Liver (tissue), 8 donors: ENCODE measurements at regions not wholly inside any gene's neighbourhood (a gene's known extent, or its start where the extent isn't known, plus 50 kb on each side); places are given as distances from the start of the nearest gene placed in this dataset.

Source experiments
- DNase-seq: peaks from one replicate; pipeline ENCODE4 v3.0.0-alpha.2; 2017; ENCODE audit warnings: low spot score
- H3K27ac ChIP-seq, 2 donors: one replicate each; pipeline ENCODE4 v1.7.0; 2013; ENCODE audit warnings: inconsistent platforms in 2 of 2, low read length in 2 of 2, control low read depth in 1 of 2, low read depth in 1 of 2, mild to moderate bottlenecking in 1 of 2
- H3K27me3 ChIP-seq, 4 donors: one replicate each; pipeline versions ENCODE4 v1.6.1 to v1.7.0; 2013; ENCODE audit warnings: low read length in 3 of 4, inconsistent platforms in 1 of 4, mild to moderate bottlenecking in 1 of 4, moderate library complexity in 1 of 4; ENCODE audit not compliant: control insufficient read depth in 4 of 4, insufficient read depth in 4 of 4
- H3K36me3 ChIP-seq, 4 donors: one replicate each; pipeline versions ENCODE4 v1.6.1 to v1.7.0; 2013; ENCODE audit warnings: low read length in 3 of 4, mild to moderate bottlenecking in 3 of 4, low read depth in 1 of 4, moderate library complexity in 1 of 4; ENCODE audit not compliant: control insufficient read depth in 4 of 4, insufficient read depth in 3 of 4
- H3K4me1 ChIP-seq, 4 donors: one replicate each; pipeline versions ENCODE4 v1.6.1 to v1.7.0; 2013; ENCODE audit warnings: low read length in 3 of 4, mild to moderate bottlenecking in 3 of 4, moderate library complexity in 1 of 4; ENCODE audit not compliant: control insufficient read depth in 4 of 4, insufficient read depth in 4 of 4
- H3K4me3 ChIP-seq, 3 donors: one replicate each; pipeline versions ENCODE4 v1.6.1 to v1.7.0; 2013; ENCODE audit warnings: low read length in 3 of 3, control low read depth in 1 of 3, low read depth in 1 of 3, mild to moderate bottlenecking in 1 of 3
- H3K9ac ChIP-seq, 2 donors: one replicate each; pipeline ENCODE4 v1.7.0; 2013; ENCODE audit warnings: low read length in 2 of 2, mild to moderate bottlenecking in 2 of 2, moderate library complexity in 2 of 2, control low read depth in 1 of 2, low read depth in 1 of 2
- H3K9me3 ChIP-seq, 4 donors: one replicate each; pipeline versions ENCODE4 v1.6.1 to v1.7.0; 2013; ENCODE audit warnings: low read length in 3 of 4; ENCODE audit not compliant: control insufficient read depth in 4 of 4
- ATF3 ChIP-seq: IDR thresholded peaks from 2 replicates; pipeline ENCODE4 v1.6.1; 2016; ENCODE audit warnings: antibody characterized with exemption
- EGR1 ChIP-seq, 2 donors: IDR thresholded peaks; 2 replicates each; pipeline ENCODE4 v1.6.1; 2016 to 2018; ENCODE audit warnings: antibody characterized with exemption in 2 of 2, low read depth in 2 of 2
- FOXA1 ChIP-seq: IDR thresholded peaks from 2 replicates; pipeline ENCODE4 v1.6.1; 2016; ENCODE audit warnings: antibody characterized with exemption
- FOXA2 ChIP-seq: IDR thresholded peaks from 2 replicates; pipeline ENCODE4 v1.6.1; 2016; ENCODE audit warnings: antibody characterized with exemption
- GABPA ChIP-seq, 2 donors: IDR thresholded peaks in 1 of 2; conservative IDR thresholded peaks in 1 of 2; 2 replicates each; pipeline ENCODE4 v1.6.1; 2016; ENCODE audit warnings: antibody characterized with exemption in 2 of 2, mild to moderate bottlenecking in 1 of 2, moderate library complexity in 1 of 2
- HNF4A ChIP-seq, 2 donors: conservative IDR thresholded peaks; 2 replicates each; pipeline ENCODE4 v1.6.1; 2016; ENCODE audit warnings: antibody characterized with exemption in 2 of 2, mild to moderate bottlenecking in 2 of 2
- HNF4G ChIP-seq: IDR thresholded peaks from 2 replicates; pipeline ENCODE4 v1.6.1; 2016; ENCODE audit warnings: antibody characterized with exemption
- JUND ChIP-seq, 2 donors: IDR thresholded peaks; 2 replicates each; pipeline ENCODE4 v1.6.1; 2016; ENCODE audit warnings: antibody characterized with exemption in 2 of 2
- MAX ChIP-seq: IDR thresholded peaks from 2 replicates; pipeline ENCODE4 v1.6.1; 2016; ENCODE audit warnings: antibody characterized with exemption
- NR2F2 ChIP-seq: IDR thresholded peaks from 2 replicates; pipeline ENCODE4 v1.6.1; 2016; ENCODE audit warnings: antibody characterized with exemption
- RAD21 ChIP-seq, 2 donors: IDR thresholded peaks; 2 replicates each; pipeline ENCODE4 v1.6.1; 2016; ENCODE audit warnings: antibody characterized with exemption in 2 of 2, mild to moderate bottlenecking in 2 of 2
- REST ChIP-seq: IDR thresholded peaks from 2 replicates; pipeline ENCODE4 v1.6.1; 2016; ENCODE audit warnings: antibody characterized with exemption, mild to moderate bottlenecking
- RXRA ChIP-seq, 2 donors: IDR thresholded peaks; 2 replicates each; pipeline ENCODE4 v1.6.1; 2017 to 2018; ENCODE audit warnings: antibody characterized with exemption in 2 of 2, mild to moderate bottlenecking in 1 of 2
- SP1 ChIP-seq: IDR thresholded peaks from 2 replicates; pipeline ENCODE4 v1.6.1; 2018; ENCODE audit warnings: antibody characterized with exemption, mild to moderate bottlenecking
- TAF1 ChIP-seq: conservative IDR thresholded peaks from 2 replicates; pipeline ENCODE4 v1.6.1; 2016; ENCODE audit warnings: antibody characterized with exemption, mild to moderate bottlenecking
- YY1 ChIP-seq: IDR thresholded peaks from 2 replicates; pipeline ENCODE4 v1.6.1; 2016; ENCODE audit warnings: antibody characterized with exemption, mild to moderate bottlenecking
- WGBS: extraction: QIAGEN DNeasy Blood & Tissue Kit; methylation state at CpG from one replicate; pipeline ENCODE4 v1.1.7; 2013; 5-methylcytosine and 5-hydroxymethylcytosine counted together
- TF ChIP-seq, protein P1 (sequence below): fragments of 150-350 bp; IDR thresholded peaks from 2 replicates; pipeline ENCODE4 v1.5.1; 2017; ENCODE audit warnings: improper control_type of control experiment, low read depth, low read length; ENCODE audit not compliant: missing input control
- TF ChIP-seq, protein P2 (sequence below): IDR thresholded peaks from 2 replicates; pipeline ENCODE4 v1.6.1; 2016; ENCODE audit warnings: antibody characterized with exemption
- donor health status: healthy.
- donor health status: healthy.
- donor health status: healthy.
- donor health status: healthy.
- donor health status: healthy.

DNA sequence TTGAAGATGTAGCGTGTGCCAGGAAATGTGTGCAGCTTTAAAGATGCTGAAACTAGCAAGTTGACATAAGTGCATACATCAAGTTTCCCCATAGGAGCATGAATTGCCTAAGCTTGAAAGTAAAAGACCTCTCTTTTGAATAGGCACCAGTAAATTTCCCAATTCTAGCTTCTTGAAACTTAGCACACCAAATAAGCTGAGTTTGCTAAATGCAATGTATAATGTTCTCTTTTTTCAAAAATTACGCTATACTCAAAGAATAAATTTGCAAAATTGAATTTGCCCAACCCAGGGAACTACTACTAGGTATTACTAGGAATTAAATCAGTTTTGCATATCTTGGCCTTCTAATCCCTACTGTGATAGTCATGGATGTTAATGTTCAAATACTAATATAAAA, 923.9 kb upstream of the LCORL start:
- Histone ChIP-seq H3K4me1 (no peaks in the 10 kb centered on the region), H3K9me3 (no peaks in the 10 kb centered on the region), H3K27me3 (no peaks in the 10 kb centered on the region), H3K27ac (no peak overlapping the region), H3K9ac (no peak overlapping the region), H3K36me3 (no peaks in the 10 kb centered on the region), H3K4me3 (no peak overlapping the region)
- TF ChIP-seq, protein P1, sequence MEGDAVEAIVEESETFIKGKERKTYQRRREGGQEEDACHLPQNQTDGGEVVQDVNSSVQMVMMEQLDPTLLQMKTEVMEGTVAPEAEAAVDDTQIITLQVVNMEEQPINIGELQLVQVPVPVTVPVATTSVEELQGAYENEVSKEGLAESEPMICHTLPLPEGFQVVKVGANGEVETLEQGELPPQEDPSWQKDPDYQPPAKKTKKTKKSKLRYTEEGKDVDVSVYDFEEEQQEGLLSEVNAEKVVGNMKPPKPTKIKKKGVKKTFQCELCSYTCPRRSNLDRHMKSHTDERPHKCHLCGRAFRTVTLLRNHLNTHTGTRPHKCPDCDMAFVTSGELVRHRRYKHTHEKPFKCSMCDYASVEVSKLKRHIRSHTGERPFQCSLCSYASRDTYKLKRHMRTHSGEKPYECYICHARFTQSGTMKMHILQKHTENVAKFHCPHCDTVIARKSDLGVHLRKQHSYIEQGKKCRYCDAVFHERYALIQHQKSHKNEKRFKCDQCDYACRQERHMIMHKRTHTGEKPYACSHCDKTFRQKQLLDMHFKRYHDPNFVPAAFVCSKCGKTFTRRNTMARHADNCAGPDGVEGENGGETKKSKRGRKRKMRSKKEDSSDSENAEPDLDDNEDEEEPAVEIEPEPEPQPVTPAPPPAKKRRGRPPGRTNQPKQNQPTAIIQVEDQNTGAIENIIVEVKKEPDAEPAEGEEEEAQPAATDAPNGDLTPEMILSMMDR, result no peak
- TF ChIP-seq YY1 (no peak), MAX (no peak)
- WGBS, result 64% methylated on average over 2 of the region's 2 CpGs
- DNase-seq, result no peak

DNA sequence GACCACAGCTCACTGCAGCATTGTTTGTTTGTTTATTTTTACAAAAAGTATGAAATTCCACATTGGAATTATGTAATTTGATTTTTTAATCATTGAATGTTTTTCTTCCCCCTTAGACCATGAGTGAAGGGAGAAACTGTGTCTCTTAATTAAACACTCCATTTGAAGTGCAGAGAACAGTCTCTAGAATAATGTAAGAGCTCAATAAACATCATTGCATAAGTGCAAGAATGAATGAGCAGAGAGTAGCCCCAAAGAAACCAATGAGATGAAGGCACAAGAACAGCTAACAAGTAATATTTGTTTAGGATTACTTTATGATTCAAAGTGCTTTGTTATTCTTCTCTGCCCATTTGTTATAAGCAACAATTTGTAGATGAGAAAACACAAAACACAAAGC, 921.3 kb upstream of the LCORL start:
- no peak for DNase-seq

More for the DNA sequence above, 921.3 kb upstream of the LCORL start:
- H3K4me3 ChIP-seq, result no peak overlapping the region
- TF ChIP-seq, protein P1, result no peak
- TF ChIP-seq RXRA (IDR thresholded peaks at IDR 0.05), result no peak
- TF ChIP-seq NR2F2, result no peak
- TF ChIP-seq SP1, result no peak
- TF ChIP-seq MAX, result no peak
- TF ChIP-seq HNF4G, result no peak
- TF ChIP-seq ATF3, result no peak
- TF ChIP-seq EGR1 (IDR thresholded peaks at IDR 0.05; ENCODE audit: low read depth in 2 of 2), result no peak
- no peak for TF ChIP-seq JUND (IDR thresholded peaks at IDR 0.05)
- TF ChIP-seq FOXA2, result no peak
- TF ChIP-seq REST, result no peak
- TF ChIP-seq GABPA (IDR thresholded peaks at IDR 0.05 in 1 of 2, conservative IDR thresholded peaks at IDR 0.05 in 1 of 2), result no peak
- TF ChIP-seq HNF4A (conservative IDR thresholded peaks at IDR 0.05), result no peak
- TF ChIP-seq, protein P2, sequence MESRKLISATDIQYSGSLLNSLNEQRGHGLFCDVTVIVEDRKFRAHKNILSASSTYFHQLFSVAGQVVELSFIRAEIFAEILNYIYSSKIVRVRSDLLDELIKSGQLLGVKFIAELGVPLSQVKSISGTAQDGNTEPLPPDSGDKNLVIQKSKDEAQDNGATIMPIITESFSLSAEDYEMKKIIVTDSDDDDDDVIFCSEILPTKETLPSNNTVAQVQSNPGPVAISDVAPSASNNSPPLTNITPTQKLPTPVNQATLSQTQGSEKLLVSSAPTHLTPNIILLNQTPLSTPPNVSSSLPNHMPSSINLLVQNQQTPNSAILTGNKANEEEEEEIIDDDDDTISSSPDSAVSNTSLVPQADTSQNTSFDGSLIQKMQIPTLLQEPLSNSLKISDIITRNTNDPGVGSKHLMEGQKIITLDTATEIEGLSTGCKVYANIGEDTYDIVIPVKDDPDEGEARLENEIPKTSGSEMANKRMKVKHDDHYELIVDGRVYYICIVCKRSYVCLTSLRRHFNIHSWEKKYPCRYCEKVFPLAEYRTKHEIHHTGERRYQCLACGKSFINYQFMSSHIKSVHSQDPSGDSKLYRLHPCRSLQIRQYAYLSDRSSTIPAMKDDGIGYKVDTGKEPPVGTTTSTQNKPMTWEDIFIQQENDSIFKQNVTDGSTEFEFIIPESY, result no peak
- no peak for TF ChIP-seq YY1
- no peak for TF ChIP-seq TAF1
- no peak for TF ChIP-seq FOXA1
- TF ChIP-seq RAD21 (IDR thresholded peaks at IDR 0.05), result no peak
- no peaks in the 10 kb centered on the region for H3K27me3 ChIP-seq
- no peak overlapping the region for H3K9ac ChIP-seq
- H3K4me1 ChIP-seq, result no peaks in the 10 kb centered on the region
- H3K36me3 ChIP-seq, result no peaks in the 10 kb centered on the region
- no peaks in the 10 kb centered on the region for H3K9me3 ChIP-seq
- no peak overlapping the region for H3K27ac ChIP-seq
